ENCODE measurements at regions not wholly inside any gene's neighbourhood (a gene's known extent, or its start where the extent isn't known, plus 50 kb on each side); places are given as distances from the start of the nearest gene placed in this dataset.
"Not testable (repeated sequence)": the region's sequence is repeated elsewhere in the genome, so short reads cannot be mapped to it uniquely, and the experiment has no call there.

- H3K9me3 Mint-ChIP-seq = no peaks in the 10 kb centered on the region
- no peak overlapping the region for H3K27ac Mint-ChIP-seq
- no peak overlapping the region for H3K4me3 Mint-ChIP-seq (ENCODE audit: low read depth)
- no peaks in the 10 kb centered on the region for H3K36me3 Mint-ChIP-seq (ENCODE audit: low read depth)
- no peak for DNase-seq (ENCODE audit: low spot score)
- no peaks in the 10 kb centered on the region for H3K4me1 Mint-ChIP-seq (ENCODE audit: low read depth)
- intact Hi-C loops (cut with micrococcal nuclease) = no loop called here
- no peaks in the 10 kb centered on the region for H3K27me3 Mint-ChIP-seq (ENCODE audit: low read depth)
These were observed 57.5 kb upstream of the ZNF469 start for GRCh38 chr16:88325087-88325750.

- DNase-seq (ENCODE audit: low spot score) = no peak
- no peak overlapping the region for H3K4me3 Mint-ChIP-seq (ENCODE audit: low read depth)
- intact Hi-C loops (cut with micrococcal nuclease) = no loop called here
- H3K27me3 Mint-ChIP-seq (ENCODE audit: low read depth) = no peaks in the 10 kb centered on the region
- H3K9me3 Mint-ChIP-seq = no peaks in the 10 kb centered on the region
- H3K36me3 Mint-ChIP-seq (ENCODE audit: low read depth) = no peaks in the 10 kb centered on the region
- H3K4me1 Mint-ChIP-seq (ENCODE audit: low read depth) = no peaks in the 10 kb centered on the region
- no peak overlapping the region for H3K27ac Mint-ChIP-seq
These were observed 56.8 kb upstream of the ZNF469 start for GRCh38 chr16:88325976-88326375.

- intact Hi-C loops (cut with micrococcal nuclease) = no loop called here
- Mint-ChIP-seq H3K27ac (no peak overlapping the region), H3K9me3 (no peaks in the 10 kb centered on the region), H3K4me3 (ENCODE audit: low read depth) (no peak overlapping the region), H3K36me3 (ENCODE audit: low read depth) (no peaks in the 10 kb centered on the region), H3K4me1 (ENCODE audit: low read depth) (no peaks in the 10 kb centered on the region), H3K27me3 (ENCODE audit: low read depth) (no peaks in the 10 kb centered on the region)
- DNase-seq (ENCODE audit: low spot score) = no peak
These were observed 55.9 kb upstream of the ZNF469 start for GRCh38 chr16:88326611-88327485.

GRCh38 chr16:88327561-88328312 is 55.0 kb upstream of the ZNF469 start:
- Mint-ChIP-seq H3K27me3 (ENCODE audit: low read depth) (no peaks in the 10 kb centered on the region), H3K36me3 (ENCODE audit: low read depth) (no peaks in the 10 kb centered on the region), H3K9me3 (no peaks in the 10 kb centered on the region), H3K4me1 (ENCODE audit: low read depth) (no peaks in the 10 kb centered on the region), H3K27ac (no peak overlapping the region), H3K4me3 (ENCODE audit: low read depth) (no peak overlapping the region)
- no peak for DNase-seq (ENCODE audit: low spot score)
- intact Hi-C loops (cut with micrococcal nuclease) = no loop called here

GRCh38 chr16:88328313-88328980 is 54.3 kb upstream of the ZNF469 start:
- DNase-seq (ENCODE audit: low spot score) = no peak
- peaks cover under 1% of the 10 kb centered on the region for H3K4me1 Mint-ChIP-seq (ENCODE audit: low read depth)
- no peaks in the 10 kb centered on the region for H3K36me3 Mint-ChIP-seq (ENCODE audit: low read depth)
- H3K27ac Mint-ChIP-seq = no peak overlapping the region
- intact Hi-C loops (cut with micrococcal nuclease) = no loop called here
- no peaks in the 10 kb centered on the region for H3K27me3 Mint-ChIP-seq (ENCODE audit: low read depth)
- H3K9me3 Mint-ChIP-seq = no peaks in the 10 kb centered on the region
- no peak overlapping the region for H3K4me3 Mint-ChIP-seq (ENCODE audit: low read depth)

- intact Hi-C loops (cut with micrococcal nuclease) = no loop called here
- peaks cover 5% of the 10 kb centered on the region for H3K4me1 Mint-ChIP-seq (ENCODE audit: low read depth)
- no peaks in the 10 kb centered on the region for H3K27me3 Mint-ChIP-seq (ENCODE audit: low read depth)
- no peaks in the 10 kb centered on the region for H3K9me3 Mint-ChIP-seq
- H3K27ac Mint-ChIP-seq = no peak overlapping the region
- DNase-seq (ENCODE audit: low spot score) = no peak
- H3K4me3 Mint-ChIP-seq (ENCODE audit: low read depth) = no peak overlapping the region
- no peaks in the 10 kb centered on the region for H3K36me3 Mint-ChIP-seq (ENCODE audit: low read depth)
These were observed 52.7 kb upstream of the ZNF469 start for GRCh38 chr16:88329726-88330700.

GRCh38 chr16:88330971-88331890 is 51.5 kb upstream of the ZNF469 start:
- peaks cover 5% of the 10 kb centered on the region for H3K4me1 Mint-ChIP-seq (ENCODE audit: low read depth)
- no peaks in the 10 kb centered on the region for H3K36me3 Mint-ChIP-seq (ENCODE audit: low read depth)
- H3K9me3 Mint-ChIP-seq = no peaks in the 10 kb centered on the region
- H3K27me3 Mint-ChIP-seq (ENCODE audit: low read depth) = no peaks in the 10 kb centered on the region
- intact Hi-C loops (cut with micrococcal nuclease) = no loop called here
- no peak for DNase-seq (ENCODE audit: low spot score)
- H3K4me3 Mint-ChIP-seq (ENCODE audit: low read depth) = no peak overlapping the region
- no peak overlapping the region for H3K27ac Mint-ChIP-seq

GRCh38 chr16:88331989-88332920 is 50.5 kb upstream of the ZNF469 start:
- peaks cover 5% of the 10 kb centered on the region for H3K4me1 Mint-ChIP-seq (ENCODE audit: low read depth)
- H3K27me3 Mint-ChIP-seq (ENCODE audit: low read depth) = no peaks in the 10 kb centered on the region
- H3K27ac Mint-ChIP-seq = no peak overlapping the region
- H3K4me3 Mint-ChIP-seq (ENCODE audit: low read depth) = no peak overlapping the region
- no peaks in the 10 kb centered on the region for H3K36me3 Mint-ChIP-seq (ENCODE audit: low read depth)
- intact Hi-C loops (cut with micrococcal nuclease) = no loop called here
- H3K9me3 Mint-ChIP-seq = peaks cover 8% of the 10 kb centered on the region
- no peak for DNase-seq (ENCODE audit: low spot score)

GRCh38 chr16:88332921-88333825 is 49.6 kb upstream of the ZNF469 start:
- H3K4me1 Mint-ChIP-seq (ENCODE audit: low read depth); intact Hi-C loops (cut with micrococcal nuclease); H3K27ac Mint-ChIP-seq; H3K9me3 Mint-ChIP-seq; H3K4me3 Mint-ChIP-seq (ENCODE audit: low read depth); H3K36me3 Mint-ChIP-seq (ENCODE audit: low read depth); DNase-seq (ENCODE audit: low spot score); H3K27me3 Mint-ChIP-seq (ENCODE audit: low read depth): not testable (repeated sequence)
